ENCODE measurements at regions not wholly inside any gene's neighbourhood (a gene's known extent, or its start where the extent isn't known, plus 50 kb on each side); places are given as distances from the start of the nearest gene placed in this dataset.

GRCh38 chr21:15309721-15310120, 244.9 kb upstream of the NRIP1 start:
- TF ChIP-seq CTCF (conservative IDR thresholded peaks at IDR 0.05; ENCODE audit: low read depth, low read length) (no peak), EZH2 (IDR thresholded peaks at IDR 0.05; ENCODE audit: low read length, unreplicated experiment) (no peak), EZH2phosphoT487 (IDR thresholded peaks at IDR 0.05; ENCODE audit: borderline replicate concordance, low read length) (no peak)

Data from PC-3 (cell line).